Kidney tubule cell (primary cell): ENCODE measurements at regions not wholly inside any gene's neighbourhood (a gene's known extent, or its start where the extent isn't known, plus 50 kb on each side); places are given as distances from the start of the nearest gene placed in this dataset.

Experiments
- DNase-seq: peaks from one replicate; pipeline ENCODE4 v3.0.0-alpha.2; 2018; ENCODE audit warnings: low spot score

DNA sequence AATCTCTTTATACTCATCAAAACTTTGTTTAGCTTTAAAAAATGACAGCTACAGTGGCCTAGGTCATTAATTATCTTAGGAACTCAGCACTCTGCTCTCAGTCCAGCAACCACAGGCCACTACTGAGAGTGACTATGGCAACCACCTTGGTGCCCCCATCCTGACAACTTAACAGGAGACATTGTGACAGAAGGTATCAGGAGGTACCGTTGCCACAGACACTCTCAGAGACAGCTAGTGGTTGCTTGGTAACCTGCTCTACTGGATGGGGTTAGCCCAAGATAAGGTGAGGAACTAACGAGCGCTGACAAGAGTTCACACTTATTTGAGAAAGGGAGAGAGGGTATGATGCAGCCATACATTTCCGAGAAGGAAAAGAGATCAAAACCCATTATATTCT, 76.1 kb upstream of the TFAP2D start:
- no peak for DNase-seq

DNA sequence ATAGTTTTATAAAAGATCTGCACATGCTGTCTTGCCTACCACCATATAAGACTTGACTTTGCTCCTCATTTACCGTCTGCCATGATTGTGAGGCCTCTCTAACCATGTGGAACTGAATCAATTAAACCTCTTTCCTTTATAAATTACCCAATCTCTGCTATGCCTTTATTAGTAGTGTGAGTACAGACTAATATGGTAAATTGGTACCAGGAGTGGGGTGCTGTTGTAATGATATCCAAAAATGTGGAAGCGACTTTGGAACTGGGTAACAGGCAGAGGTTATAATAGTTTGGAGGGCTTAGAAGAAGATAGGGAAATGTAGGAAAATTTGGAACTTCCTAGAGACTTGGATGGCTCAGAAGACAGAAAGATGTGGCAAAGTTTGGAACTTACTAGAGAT, 64.2 kb upstream of the TFAP2D start:
- no peak for DNase-seq

DNA sequence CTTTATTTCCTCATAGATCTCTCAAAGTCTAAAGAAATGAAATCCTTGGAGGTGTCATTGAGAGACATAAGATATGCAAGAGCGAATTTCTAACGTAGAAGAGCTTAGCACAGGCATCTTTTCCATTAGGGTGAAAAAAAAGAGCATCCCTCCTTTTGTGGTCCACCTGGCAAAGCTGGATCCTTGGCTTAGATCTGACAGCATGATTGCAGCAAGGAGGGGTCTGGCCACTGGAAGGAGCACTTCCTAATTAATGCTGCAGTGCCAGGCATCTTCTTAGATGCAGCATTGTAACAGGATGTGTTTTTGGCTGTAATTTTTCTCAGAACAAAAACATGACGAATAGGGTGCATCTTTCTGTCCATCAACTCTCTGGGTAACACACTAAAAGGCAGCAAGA, 60.1 kb upstream of the TFAP2D start:
- no peak for DNase-seq

DNA sequence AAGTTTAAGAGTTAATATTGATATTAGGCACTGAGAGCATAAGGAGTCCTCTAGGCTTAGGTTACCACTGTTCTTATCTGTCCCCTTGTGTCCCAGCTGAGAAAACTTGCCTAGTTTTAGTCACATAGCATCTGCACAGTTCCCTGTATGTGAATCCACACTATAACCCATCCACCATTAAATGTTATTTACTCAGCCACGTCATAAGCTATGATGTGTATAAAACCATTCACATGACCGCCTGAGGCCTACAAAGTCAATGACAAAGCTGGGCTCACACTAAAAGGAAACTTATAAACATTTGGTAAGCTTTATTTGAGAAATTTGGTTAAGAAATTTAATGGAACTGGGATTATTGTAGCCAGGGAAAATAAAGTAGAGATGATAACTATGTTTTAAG, 59.2 kb upstream of the TFAP2D start:
- DNase-seq = no peak

DNA sequence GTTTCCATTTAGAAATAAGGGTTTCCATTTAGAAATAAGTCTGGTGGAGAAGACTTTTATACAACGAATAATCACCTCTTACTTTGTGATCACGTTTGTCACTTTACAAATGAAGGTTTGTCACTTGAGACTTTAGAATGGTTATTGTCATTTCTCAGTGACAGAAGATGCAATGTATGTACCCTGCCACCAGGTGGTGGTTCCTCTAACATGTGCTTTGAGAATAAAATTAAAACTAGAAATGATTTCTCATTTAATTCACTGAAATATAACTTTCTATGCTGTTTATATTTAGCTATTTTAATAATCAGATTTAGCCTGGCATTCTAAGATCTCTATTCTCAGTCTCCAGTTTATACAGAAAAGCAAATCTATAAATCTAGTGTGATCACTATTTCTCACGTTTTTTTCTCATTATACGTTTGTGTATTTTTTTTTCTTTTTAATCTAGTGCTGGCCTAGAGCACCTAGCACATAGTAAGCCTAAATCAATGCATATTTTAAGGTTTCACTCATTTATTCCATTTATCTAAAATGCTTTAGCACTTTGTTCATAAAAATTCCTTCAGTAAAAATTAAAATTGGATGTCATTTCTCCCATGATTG, 57.4 kb upstream of the TFAP2D start:
- DNase-seq = peak; percentile 15

DNA sequence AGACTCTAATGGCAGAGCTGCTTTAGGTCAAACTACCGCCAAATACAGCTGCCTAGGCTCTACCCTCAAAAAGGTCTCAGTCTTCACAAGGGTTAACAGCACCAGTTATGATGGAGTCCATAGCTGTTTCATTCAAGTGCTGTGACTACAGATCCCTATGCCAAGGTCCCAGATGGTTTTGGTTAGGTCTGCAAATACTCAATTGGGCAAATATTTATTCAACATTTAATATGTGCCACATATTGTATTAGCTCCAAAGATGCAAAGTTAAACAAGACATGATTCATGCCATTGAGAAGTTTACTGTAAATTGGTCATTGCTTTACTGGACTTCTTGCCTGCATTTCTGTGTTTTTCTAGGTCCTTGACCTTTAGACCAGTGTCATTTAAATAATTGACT, 55.8 kb upstream of the TFAP2D start:
- DNase-seq = no peak

DNA sequence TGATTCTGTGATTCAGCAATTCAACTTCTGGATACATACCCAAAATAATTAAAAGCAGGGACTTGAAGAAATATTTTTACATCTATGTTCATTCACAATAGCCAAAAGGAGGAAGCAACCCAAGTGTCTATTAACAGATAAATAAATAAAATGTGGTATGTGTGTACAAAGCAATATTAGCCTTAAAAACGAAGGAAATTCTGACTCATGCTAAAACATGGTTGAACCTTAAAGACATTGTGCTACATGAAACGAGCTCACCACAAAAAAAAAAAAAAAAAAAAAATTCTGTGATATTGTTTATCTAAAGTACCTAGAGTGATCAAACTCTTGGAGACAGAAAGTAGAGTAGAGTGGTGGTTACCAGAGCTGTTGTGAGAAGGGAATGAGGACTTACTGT, 54.8 kb upstream of the TFAP2D start:
- DNase-seq = no peak

DNA sequence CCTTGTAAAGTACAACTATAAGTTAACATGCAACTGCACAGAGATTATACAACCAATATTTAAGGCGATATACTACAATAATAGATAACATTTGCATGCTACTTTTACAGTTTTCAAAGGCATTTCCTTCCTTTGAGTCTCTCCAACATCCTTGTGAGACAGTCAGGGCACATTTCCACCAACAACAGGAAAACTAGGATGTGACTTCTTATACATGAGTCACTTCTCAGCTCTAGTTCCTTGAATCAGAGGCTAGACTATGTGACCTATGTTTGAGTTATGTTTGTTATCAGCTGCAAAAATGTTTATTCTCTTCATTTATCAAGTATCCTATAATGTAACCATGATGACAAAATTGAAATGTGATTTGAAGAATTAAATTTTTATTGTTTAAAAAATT, 51.7 kb upstream of the TFAP2D start:
- peak; percentile 42 for DNase-seq
